HepG2 (cell line): ENCODE measurements at regions not wholly inside any gene's neighbourhood (a gene's known extent, or its start where the extent isn't known, plus 50 kb on each side); places are given as distances from the start of the nearest gene placed in this dataset.

Experiments
- ATAC-seq: fragments of 200-7000 bp; cut with Tn5 transposase; 3 replicates; pipeline ENCODE4 v1.9.1; 2020; ENCODE audit warnings: mild to moderate bottlenecking, moderate library complexity
- BruUV-seq: library from RNA; stranded (reverse); fragments of 400-500 nt; replicated peaks from 2 replicates; lab custom pipeline; 2021; lab: Mats Ljungman, UMichigan
- CTCF ChIA-PET: fragments of 300-600 bp; formaldehyde crosslinking; extraction: SDS; loops from one replicate; lab custom pipeline; 2021; ENCODE audit warnings: low total read pairs, inconsistent platforms, low intra/inter-chr PET ratio; lab: Yijun Ruan, JAX
- POLR2A ChIA-PET: fragments of 350-600 bp; sonication (Branson Sonifier 250); formaldehyde crosslinking; loops from one replicate; lab custom pipeline; 2020; ENCODE audit warnings: antibody characterized with exemption, inconsistent platforms; lab: Yijun Ruan, JAX
- DNase-seq: peaks from one replicate; pipeline ENCODE4 v3.0.0-alpha.2; 2015; ENCODE audit warnings: low spot score
- FAIRE-seq: peaks from 3 replicates; lab custom pipeline; 2011; peaks lifted over from hg19 to GRCh38; lab: Jason Lieb, UNC
- H2AFZ ChIP-seq: one replicate; pipeline ENCODE4 v1.6.1; 2011; ENCODE audit warnings: low read length, inconsistent platforms
- H3K27ac ChIP-seq: fragments of 300-600 bp; 3 replicates; pipeline ENCODE4 v1.8.0; 2011; ENCODE audit warnings: mixed run types, mild to moderate bottlenecking, mixed read lengths, low read length, inconsistent platforms; ENCODE audit not compliant: insufficient read depth; ENCODE audit errors: extremely low read length
- H3K27me3 ChIP-seq, 2 experiments: fragments of 200-600 bp in 1 of 2; 2 replicates in 1 of 2; 3 replicates in 1 of 2; pipeline versions ENCODE4 v1.6.0 to v1.8.0; 2011; ENCODE audit warnings: low read length in 2 of 2, mild to moderate bottlenecking in 2 of 2, moderate library complexity in 2 of 2, inconsistent platforms in 1 of 2; ENCODE audit not compliant: insufficient read depth in 2 of 2, control insufficient read depth in 1 of 2
- H3K36me3 ChIP-seq, 2 experiments: fragments of 200-600 bp in 1 of 2; replicated peaks in 1 of 2; 2 replicates in 1 of 2; 3 replicates in 1 of 2; pipeline versions ENCODE4 v1.5.1 to v1.8.0; 2011; ENCODE audit warnings: low read length in 2 of 2, inconsistent platforms in 1 of 2; ENCODE audit not compliant: insufficient read depth in 2 of 2, control insufficient read depth in 1 of 2
- H3K4me1 ChIP-seq: 2 replicates; pipeline ENCODE4 v1.5.1; 2012; ENCODE audit warnings: low read length, inconsistent platforms; ENCODE audit not compliant: insufficient read depth
- H3K4me2 ChIP-seq: 2 replicates; pipeline ENCODE4 v1.6.0; 2011; ENCODE audit warnings: low read depth, low read length, inconsistent platforms
- H3K4me3 ChIP-seq, 3 experiments: fragments of 200-600 bp in 1 of 3; sonication (generic), shearing (Covaris generic) in 1 of 3; replicated peaks in 1 of 3; 2 replicates each; pipeline ENCODE4 v1.5.1; 2011 to 2016; ENCODE audit warnings: low read length in 3 of 3, inconsistent platforms in 2 of 3, low read depth in 2 of 3, mild to moderate bottlenecking in 2 of 3, control low read depth in 1 of 3, mixed read lengths in 1 of 3; ENCODE audit not compliant: insufficient read depth in 1 of 3
- H3K79me2 ChIP-seq: one replicate; pipeline ENCODE4 v1.6.1; 2011; ENCODE audit warnings: low read length, inconsistent platforms; ENCODE audit not compliant: insufficient read depth
- H3K9ac ChIP-seq: 2 replicates; pipeline ENCODE4 v1.6.0; 2011; ENCODE audit warnings: mild to moderate bottlenecking, low read depth, low read length, inconsistent platforms; ENCODE audit not compliant: insufficient read depth
- H3K9me3 ChIP-seq: 2 replicates; pipeline ENCODE4 v1.5.1; 2012; ENCODE audit warnings: mild to moderate bottlenecking, low read length
- H4K20me1 ChIP-seq: 2 replicates; pipeline ENCODE4 v1.6.0; 2011; ENCODE audit warnings: inconsistent platforms, mild to moderate bottlenecking, low read length, moderate library complexity; ENCODE audit not compliant: insufficient read depth
- CCAR2 ChIP-seq: fragments of 200-400 bp; formaldehyde crosslinking; optimal IDR thresholded peaks from 2 replicates; pipeline ENCODE3; 2018; ENCODE audit warnings: low read depth, mild to moderate bottlenecking, low read length, moderate library complexity
- GMEB1 ChIP-seq: sonication (generic); formaldehyde crosslinking; IDR thresholded peaks from 2 replicates; pipeline ENCODE4 v1.5.1; 2020; ENCODE audit warnings: missing genetic modification reagents, mild to moderate bottlenecking, borderline replicate concordance
- NFKBIZ ChIP-seq: IDR thresholded peaks from 2 replicates; pipeline ENCODE4 v1.6.1; 2018; ENCODE audit warnings: missing genetic modification reagents, missing compliant biosample characterization
- PCBP2 ChIP-seq: fragments of 200-400 bp; formaldehyde crosslinking; optimal IDR thresholded peaks from 2 replicates; pipeline ENCODE3; 2018; ENCODE audit warnings: low read length, low read depth; ENCODE audit not compliant: poor library complexity, severe bottlenecking
- ZFP1 ChIP-seq: IDR thresholded peaks from 2 replicates; pipeline ENCODE4 v1.6.1; 2016
- ZNF10 ChIP-seq: sonication (generic); formaldehyde crosslinking; IDR thresholded peaks from 2 replicates; pipeline ENCODE4 v1.4.0; 2020; ENCODE audit warnings: mild to moderate bottlenecking, low read depth, missing genetic modification reagents, borderline replicate concordance
- ZNF12 ChIP-seq: sonication (generic); formaldehyde crosslinking; IDR thresholded peaks from 2 replicates; pipeline ENCODE4 v1.5.0; 2020; ENCODE audit warnings: missing genetic modification reagents
- ZNF839 ChIP-seq: sonication (generic); formaldehyde crosslinking; IDR thresholded peaks from 2 replicates; pipeline ENCODE4 v1.4.0; 2020; ENCODE audit warnings: missing genetic modification reagents, mild to moderate bottlenecking, borderline replicate concordance
- WGBS: methylation state at CpG from one replicate; pipeline ENCODE4 v1.1.6; 2017; ENCODE audit warnings: low lambda C conversion rate; 5-methylcytosine and 5-hydroxymethylcytosine counted together
- in situ Hi-C: cut with HindIII; loops from 2 replicates; pipeline ENCODE4 v1.10.0; 2017; ENCODE audit warnings: low pct_unique_long_range_greater_than_20kb; ENCODE audit not compliant: extremely low pct_ligation_motif_present
- intact Hi-C: fragments of 100-400 bp; cut with micrococcal nuclease; formaldehyde crosslinking; loops from one replicate; pipeline ENCODE4 v1.10.0; 2022; ENCODE audit not compliant: unreplicated experiment
- TF ChIP-seq, protein P1 (sequence below), 2 experiments: IDR thresholded peaks; 2 replicates each; pipeline ENCODE4 v1.6.1; 2011 to 2012; ENCODE audit warnings: low read length in 2 of 2, borderline replicate concordance in 1 of 2, low read depth in 1 of 2, mild to moderate bottlenecking in 1 of 2, moderate library complexity in 1 of 2

- ChIA-PET CTCF (no interaction called here), POLR2A (no interaction called here)
- no peaks in the 10 kb centered on the region for H4K20me1 ChIP-seq
- no peaks in the 10 kb centered on the region for H3K79me2 ChIP-seq
- DNase-seq, result no peak
- H3K4me2 ChIP-seq, result no peak overlapping the region
- H3K27me3 ChIP-seq, result no peaks in the 10 kb centered on the region
- no peaks in the 10 kb centered on the region for H3K36me3 ChIP-seq
- no peak overlapping the region for H2AFZ ChIP-seq
- H3K9ac ChIP-seq, result no peak overlapping the region
- H3K4me3 ChIP-seq, result no peak overlapping the region
- H3K4me1 ChIP-seq, result 0 out of 2 replicates have a peak, but pooled peaks cover 5% of the 10 kb centered on the region
- H3K9me3 ChIP-seq, result no peaks in the 10 kb centered on the region
- WGBS, result 9% methylated on average over 2 of the region's 2 CpGs
- no peak overlapping the region for H3K27ac ChIP-seq
- no TSS peak for BruUV-seq
- no peak for FAIRE-seq
- intact Hi-C loops, result no loop called here
- ATAC-seq, result no peak
- TF ChIP-seq CCAR2 (no peak), PCBP2 (no peak), ZNF12 (CRISPR knock-in tag) (no peak), NFKBIZ (CRISPR knock-in tag) (no peak), GMEB1 (no peak), ZFP1 (CRISPR knock-in tag) (no peak), ZNF839 (CRISPR knock-in tag) (no peak), ZNF10 (CRISPR knock-in tag) (no peak)
- TF ChIP-seq, protein P1, sequence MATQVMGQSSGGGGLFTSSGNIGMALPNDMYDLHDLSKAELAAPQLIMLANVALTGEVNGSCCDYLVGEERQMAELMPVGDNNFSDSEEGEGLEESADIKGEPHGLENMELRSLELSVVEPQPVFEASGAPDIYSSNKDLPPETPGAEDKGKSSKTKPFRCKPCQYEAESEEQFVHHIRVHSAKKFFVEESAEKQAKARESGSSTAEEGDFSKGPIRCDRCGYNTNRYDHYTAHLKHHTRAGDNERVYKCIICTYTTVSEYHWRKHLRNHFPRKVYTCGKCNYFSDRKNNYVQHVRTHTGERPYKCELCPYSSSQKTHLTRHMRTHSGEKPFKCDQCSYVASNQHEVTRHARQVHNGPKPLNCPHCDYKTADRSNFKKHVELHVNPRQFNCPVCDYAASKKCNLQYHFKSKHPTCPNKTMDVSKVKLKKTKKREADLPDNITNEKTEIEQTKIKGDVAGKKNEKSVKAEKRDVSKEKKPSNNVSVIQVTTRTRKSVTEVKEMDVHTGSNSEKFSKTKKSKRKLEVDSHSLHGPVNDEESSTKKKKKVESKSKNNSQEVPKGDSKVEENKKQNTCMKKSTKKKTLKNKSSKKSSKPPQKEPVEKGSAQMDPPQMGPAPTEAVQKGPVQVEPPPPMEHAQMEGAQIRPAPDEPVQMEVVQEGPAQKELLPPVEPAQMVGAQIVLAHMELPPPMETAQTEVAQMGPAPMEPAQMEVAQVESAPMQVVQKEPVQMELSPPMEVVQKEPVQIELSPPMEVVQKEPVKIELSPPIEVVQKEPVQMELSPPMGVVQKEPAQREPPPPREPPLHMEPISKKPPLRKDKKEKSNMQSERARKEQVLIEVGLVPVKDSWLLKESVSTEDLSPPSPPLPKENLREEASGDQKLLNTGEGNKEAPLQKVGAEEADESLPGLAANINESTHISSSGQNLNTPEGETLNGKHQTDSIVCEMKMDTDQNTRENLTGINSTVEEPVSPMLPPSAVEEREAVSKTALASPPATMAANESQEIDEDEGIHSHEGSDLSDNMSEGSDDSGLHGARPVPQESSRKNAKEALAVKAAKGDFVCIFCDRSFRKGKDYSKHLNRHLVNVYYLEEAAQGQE (IDR thresholded peaks at IDR 0.05; ENCODE audit: borderline replicate concordance in 1 of 2, low read depth in 1 of 2, low read length in 2 of 2), result no peak
- TF ChIP-seq, all 625 proteins: peak for 0
- in situ Hi-C loops, result no loop called here
Observed at GRCh38 chr3:110419096-110419495, 652.5 kb upstream of the NECTIN3 start.
